Upper lobe of right lung (tissue), 1 donor: ENCODE measurements at regions not wholly inside any gene's neighbourhood (a gene's known extent, or its start where the extent isn't known, plus 50 kb on each side); places are given as distances from the start of the nearest gene placed in this dataset.

ENCODE experiments used
- ATAC-seq: fragments of 200-7000 bp; cut with Tn5 transposase; one replicate; pipeline ENCODE4 v1.9.1; 2020; ENCODE audit warnings: mild to moderate bottlenecking, moderate library complexity
- DNase-seq: peaks from one replicate; pipeline ENCODE4 v3.0.0-alpha.2; 2020
- H3K27ac ChIP-seq: fragments of 200-600 bp; one replicate; pipeline ENCODE4 v1.8.0; 2022
- H3K27me3 ChIP-seq: fragments of 200-600 bp; one replicate; pipeline ENCODE4 v1.8.0; 2022; ENCODE audit warnings: mild to moderate bottlenecking
- H3K36me3 ChIP-seq: fragments of 200-600 bp; one replicate; pipeline ENCODE4 v1.8.0; 2022
- H3K4me1 ChIP-seq: fragments of 200-600 bp; one replicate; pipeline ENCODE4 v1.8.0; 2022
- H3K4me3 ChIP-seq: fragments of 200-600 bp; one replicate; pipeline ENCODE4 v1.8.0; 2022; ENCODE audit warnings: mild to moderate bottlenecking
- H3K9me3 ChIP-seq: fragments of 200-600 bp; one replicate; pipeline ENCODE4 v1.8.0; 2022
- intact Hi-C: fragments of 100-400 bp; cut with DNase I; formaldehyde crosslinking; loops from one replicate; pipeline ENCODE4 v1.11.0; 2022
- TF ChIP-seq, protein P1 (sequence below): fragments of 200-600 bp; IDR thresholded peaks from one replicate; pipeline ENCODE4 v1.8.0; 2022; ENCODE audit warnings: antibody characterized with exemption
- donor health status: DM: no; HTN: yes; CAD: no; lungs with severe emphysema.

DNA sequence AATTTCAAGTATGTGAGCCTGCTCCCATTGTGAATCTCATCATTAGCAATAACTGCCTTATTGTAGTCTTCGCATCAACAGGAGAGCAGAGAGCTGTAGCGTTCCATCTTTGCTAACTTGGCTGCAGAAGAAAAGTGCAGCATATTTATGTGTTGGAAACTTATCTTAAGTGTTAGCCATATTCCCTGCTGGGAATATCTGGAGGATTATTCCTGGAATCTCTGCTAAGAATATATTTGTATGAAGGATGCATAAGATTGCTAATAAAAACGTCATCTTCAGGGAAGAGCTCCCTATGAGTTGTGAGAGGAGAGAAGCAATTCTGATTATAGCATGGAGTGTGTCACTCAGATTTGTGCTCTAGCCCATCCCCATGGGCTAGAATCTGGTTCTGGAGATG, 115.1 kb upstream of the REG3G start:
- no peaks in the 10 kb centered on the region for H3K27me3 ChIP-seq
- no peaks in the 10 kb centered on the region for H3K36me3 ChIP-seq
- ATAC-seq (no peak), DNase-seq (no peak)
- H3K4me1 ChIP-seq = no peaks in the 10 kb centered on the region
- no peak overlapping the region for H3K27ac ChIP-seq
- H3K9me3 ChIP-seq = no peaks in the 10 kb centered on the region
- no peak overlapping the region for H3K4me3 ChIP-seq
- TF ChIP-seq, protein P1, sequence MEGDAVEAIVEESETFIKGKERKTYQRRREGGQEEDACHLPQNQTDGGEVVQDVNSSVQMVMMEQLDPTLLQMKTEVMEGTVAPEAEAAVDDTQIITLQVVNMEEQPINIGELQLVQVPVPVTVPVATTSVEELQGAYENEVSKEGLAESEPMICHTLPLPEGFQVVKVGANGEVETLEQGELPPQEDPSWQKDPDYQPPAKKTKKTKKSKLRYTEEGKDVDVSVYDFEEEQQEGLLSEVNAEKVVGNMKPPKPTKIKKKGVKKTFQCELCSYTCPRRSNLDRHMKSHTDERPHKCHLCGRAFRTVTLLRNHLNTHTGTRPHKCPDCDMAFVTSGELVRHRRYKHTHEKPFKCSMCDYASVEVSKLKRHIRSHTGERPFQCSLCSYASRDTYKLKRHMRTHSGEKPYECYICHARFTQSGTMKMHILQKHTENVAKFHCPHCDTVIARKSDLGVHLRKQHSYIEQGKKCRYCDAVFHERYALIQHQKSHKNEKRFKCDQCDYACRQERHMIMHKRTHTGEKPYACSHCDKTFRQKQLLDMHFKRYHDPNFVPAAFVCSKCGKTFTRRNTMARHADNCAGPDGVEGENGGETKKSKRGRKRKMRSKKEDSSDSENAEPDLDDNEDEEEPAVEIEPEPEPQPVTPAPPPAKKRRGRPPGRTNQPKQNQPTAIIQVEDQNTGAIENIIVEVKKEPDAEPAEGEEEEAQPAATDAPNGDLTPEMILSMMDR = no peak
- intact Hi-C loops = no loop called here

DNA sequence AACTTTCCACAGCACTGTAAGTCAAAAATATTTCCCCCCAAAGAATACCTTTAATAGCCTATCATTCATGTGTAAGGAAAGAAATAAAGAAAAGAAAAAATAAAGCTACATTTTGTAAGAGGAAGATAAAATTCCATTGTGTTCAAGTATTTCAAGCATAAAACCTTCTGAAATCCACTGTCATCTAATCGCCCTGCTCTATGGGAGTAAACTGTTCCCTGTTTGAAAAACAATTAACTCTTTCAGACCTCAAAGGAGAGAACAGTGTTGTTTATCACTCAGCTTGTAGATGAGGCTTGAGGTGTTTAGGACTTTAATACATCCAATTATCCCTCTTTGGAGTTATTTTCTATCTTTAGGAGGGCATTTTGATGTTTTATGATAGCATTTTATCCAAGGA, 112.2 kb upstream of the REG3G start:
- no peaks in the 10 kb centered on the region for H3K4me1 ChIP-seq
- H3K4me3 ChIP-seq = no peak overlapping the region
- H3K27me3 ChIP-seq = no peaks in the 10 kb centered on the region
- intact Hi-C loops = no loop called here
- no peaks in the 10 kb centered on the region for H3K36me3 ChIP-seq
- H3K27ac ChIP-seq = no peak overlapping the region
- TF ChIP-seq, protein P1 = no peak
- DNase-seq = no peak
- ATAC-seq = no peak
- no peaks in the 10 kb centered on the region for H3K9me3 ChIP-seq

DNA sequence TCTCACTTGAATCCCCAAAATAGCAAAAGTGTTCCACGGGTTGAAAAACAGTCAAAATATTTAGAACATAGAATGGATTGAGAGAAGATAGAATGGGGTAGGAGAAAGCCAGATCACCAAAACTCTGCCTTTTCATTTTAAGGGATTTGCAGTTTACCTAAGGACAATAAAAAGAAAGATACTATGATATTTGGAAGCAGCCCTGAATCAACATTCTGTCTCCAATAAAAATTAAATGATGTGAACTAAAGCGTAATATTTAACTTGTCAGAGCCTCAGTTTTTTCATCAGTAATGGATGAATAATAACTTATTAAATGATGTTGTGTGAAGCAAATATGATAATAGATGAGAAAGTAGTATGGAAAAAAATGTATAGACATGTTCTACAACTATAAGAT, 100.2 kb upstream of the REG3G start:
- H3K4me3 ChIP-seq = no peak overlapping the region
- H3K4me1 ChIP-seq = no peaks in the 10 kb centered on the region
- TF ChIP-seq, protein P1 = no peak
- intact Hi-C loops = no loop called here
- H3K9me3 ChIP-seq = no peaks in the 10 kb centered on the region
- ATAC-seq (no peak), DNase-seq (no peak)
- no peaks in the 10 kb centered on the region for H3K27me3 ChIP-seq
- H3K36me3 ChIP-seq = no peaks in the 10 kb centered on the region
- H3K27ac ChIP-seq = no peak overlapping the region

DNA sequence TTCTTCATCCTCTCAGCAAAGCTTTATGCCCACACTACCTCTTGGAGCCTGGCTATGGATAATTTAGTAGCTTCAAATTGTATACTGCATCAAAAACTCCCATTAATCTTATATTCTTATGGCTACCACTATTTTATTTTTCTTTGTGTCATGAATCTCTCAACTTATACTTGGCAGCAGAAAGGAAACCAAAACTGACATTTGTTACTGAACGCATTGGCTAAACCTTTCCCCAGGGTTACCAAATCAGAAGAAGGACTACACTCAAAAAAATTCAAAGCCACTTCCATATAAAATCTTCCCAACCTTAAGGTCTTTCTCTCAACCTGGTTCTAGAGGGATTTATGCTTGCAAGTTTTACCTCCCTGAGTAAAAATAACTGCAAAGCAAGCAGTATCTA, 97.0 kb upstream of the REG3G start:
- no peaks in the 10 kb centered on the region for H3K36me3 ChIP-seq
- no peak for ATAC-seq
- H3K27me3 ChIP-seq = no peaks in the 10 kb centered on the region
- TF ChIP-seq, protein P1 = no peak
- no peak overlapping the region for H3K27ac ChIP-seq
- intact Hi-C loops = no loop called here
- H3K9me3 ChIP-seq = no peaks in the 10 kb centered on the region
- no peaks in the 10 kb centered on the region for H3K4me1 ChIP-seq
- H3K4me3 ChIP-seq = no peak overlapping the region
- no peak for DNase-seq

DNA sequence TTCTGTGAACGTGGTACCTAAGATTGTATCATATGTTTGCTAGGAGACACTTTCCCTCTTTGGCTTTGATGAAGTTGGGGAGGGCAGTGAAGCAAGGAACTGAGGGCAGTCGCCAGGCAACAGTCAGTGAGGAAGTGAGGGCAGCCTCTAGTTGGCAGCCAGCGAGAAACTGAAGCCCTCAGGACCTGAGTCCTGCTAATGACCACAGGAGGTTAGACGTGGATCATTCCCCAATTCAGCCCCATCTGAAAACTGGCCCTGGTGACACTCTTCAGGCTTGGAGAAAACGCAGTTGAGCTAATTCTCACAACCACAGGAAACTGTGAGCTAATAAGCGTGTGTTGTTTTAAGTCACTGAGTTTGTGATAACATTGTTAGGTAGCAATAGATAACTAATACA, 84.5 kb upstream of the REG3G start:
- Histone ChIP-seq H3K27me3 (no peaks in the 10 kb centered on the region), H3K4me1 (no peaks in the 10 kb centered on the region), H3K27ac (no peak overlapping the region), H3K4me3 (no peak overlapping the region), H3K36me3 (no peaks in the 10 kb centered on the region), H3K9me3 (no peaks in the 10 kb centered on the region)
- no peak for DNase-seq
- TF ChIP-seq, protein P1 = no peak
- ATAC-seq = no peak
- intact Hi-C loops = no loop called here

DNA sequence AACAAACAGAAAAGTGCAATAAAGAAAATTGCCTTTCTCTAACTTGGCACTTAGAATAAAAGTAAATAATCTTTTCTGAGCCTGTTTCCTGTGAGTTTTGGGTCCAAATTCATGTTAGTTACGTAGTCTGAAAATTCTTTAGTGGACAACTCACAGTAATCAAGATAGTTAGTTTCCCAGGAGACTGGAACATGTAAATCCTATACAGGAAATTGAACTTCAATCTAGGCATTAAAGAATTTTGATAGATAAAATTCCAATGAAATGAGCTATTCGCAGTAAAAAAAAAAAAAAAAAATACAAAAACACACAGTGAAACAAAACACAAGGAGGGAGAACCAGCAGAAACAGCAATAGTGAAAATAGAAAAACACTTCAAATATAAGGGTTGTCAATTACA, 83.8 kb upstream of the REG3G start:
- TF ChIP-seq, protein P1 = no peak
- H3K27ac ChIP-seq = no peak overlapping the region
- no peaks in the 10 kb centered on the region for H3K4me1 ChIP-seq
- H3K4me3 ChIP-seq = no peak overlapping the region
- H3K27me3 ChIP-seq = no peaks in the 10 kb centered on the region
- intact Hi-C loops = no loop called here
- DNase-seq = no peak
- no peaks in the 10 kb centered on the region for H3K36me3 ChIP-seq
- H3K9me3 ChIP-seq = no peaks in the 10 kb centered on the region
- ATAC-seq = no peak
